Kidney epithelial cell (primary cell): ENCODE measurements at regions not wholly inside any gene's neighbourhood (a gene's known extent, or its start where the extent isn't known, plus 50 kb on each side); places are given as distances from the start of the nearest gene placed in this dataset.

Experiments
- DNase-seq: peaks from one replicate; pipeline ENCODE4 v3.0.0-alpha.2; 2010; ENCODE audit warnings: low read depth
- H3K27me3 ChIP-seq: 2 replicates; pipeline ENCODE4 v1.6.0; 2011; ENCODE audit warnings: low read length; ENCODE audit not compliant: control insufficient read depth, insufficient read depth
- H3K36me3 ChIP-seq: 2 replicates; pipeline ENCODE4 v1.5.1; 2011; ENCODE audit warnings: low read length; ENCODE audit not compliant: control insufficient read depth, insufficient read depth
- H3K4me3 ChIP-seq: 2 replicates; pipeline ENCODE4 v1.5.1; 2011; ENCODE audit warnings: low read depth, mild to moderate bottlenecking, control low read depth, low read length
- TF ChIP-seq, protein P1 (sequence below): IDR thresholded peaks from 2 replicates; pipeline ENCODE4 v1.5.1; 2011; ENCODE audit warnings: mild to moderate bottlenecking, moderate library complexity, low read length, control low read depth, inconsistent platforms; ENCODE audit not compliant: insufficient read depth, poor library complexity, severe bottlenecking

DNA sequence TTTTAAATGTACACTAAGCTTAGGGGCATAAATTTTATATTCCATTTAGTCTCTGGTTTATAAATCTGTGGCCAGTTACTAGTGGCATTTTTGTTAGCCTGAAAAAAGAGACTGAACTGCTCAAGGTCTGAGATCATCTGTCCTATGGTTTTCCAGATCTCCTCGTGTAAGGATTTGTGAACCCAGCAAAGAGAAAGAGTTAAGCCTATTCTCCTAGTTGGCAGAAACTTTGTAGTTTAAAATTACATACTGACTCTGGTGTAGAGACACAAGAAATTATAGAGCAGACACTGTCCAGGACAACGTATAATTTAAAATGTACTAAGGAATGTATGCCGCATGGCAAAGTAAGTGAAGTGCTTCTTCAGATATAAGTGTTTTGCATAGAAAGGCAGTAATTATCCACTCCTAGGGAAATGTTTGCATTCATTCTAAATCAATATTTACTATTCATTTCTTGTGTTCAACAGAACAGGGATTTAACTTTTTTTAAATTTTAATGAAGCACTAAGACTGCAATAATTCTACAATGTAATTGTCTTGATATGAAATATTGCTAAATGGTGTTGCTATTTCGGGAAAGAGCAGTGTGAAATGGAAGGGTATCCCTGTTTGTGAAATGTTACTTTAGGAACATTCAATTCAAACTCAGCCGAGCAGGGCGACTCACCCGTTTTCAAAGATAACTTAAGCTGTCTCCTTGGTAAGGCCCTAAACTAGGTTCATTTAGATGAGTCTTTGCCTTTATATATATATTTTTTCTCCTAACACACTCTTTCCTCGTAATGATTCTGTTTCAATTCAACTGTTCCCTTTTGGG, 508.4 kb upstream of the ZEB2 start:
- H3K36me3 ChIP-seq, result no peaks in the 10 kb centered on the region
- no peak for DNase-seq
- H3K4me3 ChIP-seq, result no peak overlapping the region
- H3K27me3 ChIP-seq, result no peaks in the 10 kb centered on the region
- TF ChIP-seq, protein P1, sequence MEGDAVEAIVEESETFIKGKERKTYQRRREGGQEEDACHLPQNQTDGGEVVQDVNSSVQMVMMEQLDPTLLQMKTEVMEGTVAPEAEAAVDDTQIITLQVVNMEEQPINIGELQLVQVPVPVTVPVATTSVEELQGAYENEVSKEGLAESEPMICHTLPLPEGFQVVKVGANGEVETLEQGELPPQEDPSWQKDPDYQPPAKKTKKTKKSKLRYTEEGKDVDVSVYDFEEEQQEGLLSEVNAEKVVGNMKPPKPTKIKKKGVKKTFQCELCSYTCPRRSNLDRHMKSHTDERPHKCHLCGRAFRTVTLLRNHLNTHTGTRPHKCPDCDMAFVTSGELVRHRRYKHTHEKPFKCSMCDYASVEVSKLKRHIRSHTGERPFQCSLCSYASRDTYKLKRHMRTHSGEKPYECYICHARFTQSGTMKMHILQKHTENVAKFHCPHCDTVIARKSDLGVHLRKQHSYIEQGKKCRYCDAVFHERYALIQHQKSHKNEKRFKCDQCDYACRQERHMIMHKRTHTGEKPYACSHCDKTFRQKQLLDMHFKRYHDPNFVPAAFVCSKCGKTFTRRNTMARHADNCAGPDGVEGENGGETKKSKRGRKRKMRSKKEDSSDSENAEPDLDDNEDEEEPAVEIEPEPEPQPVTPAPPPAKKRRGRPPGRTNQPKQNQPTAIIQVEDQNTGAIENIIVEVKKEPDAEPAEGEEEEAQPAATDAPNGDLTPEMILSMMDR, result no peak

DNA sequence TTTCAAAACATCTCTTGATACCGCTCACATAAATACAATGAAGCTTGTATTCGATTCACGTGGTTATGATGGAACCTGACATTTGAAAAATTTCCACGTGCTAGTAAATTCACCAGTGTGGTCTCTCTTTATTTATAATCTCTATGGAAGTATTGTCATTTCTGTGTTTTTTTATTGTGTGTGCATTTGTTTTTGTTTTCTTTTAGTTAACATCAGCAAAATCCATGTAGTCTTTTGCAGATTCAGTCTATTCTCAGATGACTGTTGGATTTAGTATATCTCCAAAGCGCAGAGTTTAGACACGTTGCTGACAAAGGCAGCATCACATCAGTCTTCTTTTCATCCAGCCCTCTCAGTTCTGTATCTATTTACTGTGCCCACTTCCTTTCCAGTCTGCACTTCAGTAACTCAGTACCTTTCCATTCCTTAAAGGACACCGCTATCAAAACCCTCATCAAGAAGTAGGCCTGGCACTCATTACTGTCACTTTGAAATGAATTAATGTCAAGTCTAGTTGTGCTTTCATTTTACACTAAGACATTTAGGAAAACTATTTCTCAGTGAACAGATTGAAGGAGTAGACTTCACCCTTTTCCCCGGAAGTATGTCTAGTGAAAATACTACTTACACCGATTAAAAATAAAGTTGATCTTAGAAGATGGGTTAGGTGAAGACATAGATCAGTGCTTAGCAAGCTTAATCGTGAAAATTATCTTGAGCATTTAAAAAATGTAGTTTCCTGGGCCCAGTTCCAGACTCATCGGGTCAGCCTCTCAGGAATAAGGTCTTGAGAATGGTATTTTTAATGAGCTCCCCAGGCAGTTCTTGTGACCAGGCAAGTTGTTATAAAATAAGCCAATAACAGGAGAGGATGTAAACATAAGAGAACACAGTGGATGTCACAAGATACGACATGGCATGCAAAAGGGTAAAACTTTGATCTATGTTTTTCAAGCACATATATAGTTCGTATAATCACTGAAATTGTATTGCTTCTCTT, 506.8 kb upstream of the ZEB2 start:
- Histone ChIP-seq H3K27me3 (no peaks in the 10 kb centered on the region), H3K36me3 (no peaks in the 10 kb centered on the region), H3K4me3 (no peak overlapping the region)
- TF ChIP-seq, protein P1, result no peak
- DNase-seq, result no peak

DNA sequence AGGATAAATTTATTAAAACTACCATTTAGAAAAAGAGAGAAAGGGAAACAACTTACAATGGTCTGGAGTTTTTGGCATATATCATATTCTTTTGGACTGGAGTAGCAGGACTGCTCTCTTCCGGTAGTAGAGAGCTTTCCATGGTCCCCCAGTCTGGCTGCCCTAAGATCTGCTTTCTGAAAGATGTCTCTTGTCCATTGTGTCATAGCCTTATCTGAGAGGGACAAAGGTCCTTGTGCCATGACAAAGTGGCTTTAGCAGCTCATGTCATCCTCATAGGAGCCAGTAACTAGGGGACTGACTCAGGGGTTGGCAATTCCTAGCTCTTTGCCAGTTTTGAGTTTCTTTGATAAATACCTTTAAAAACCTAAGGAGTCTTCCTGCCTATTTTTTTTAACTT, 505.5 kb upstream of the ZEB2 start:
- H3K27me3 ChIP-seq, result no peaks in the 10 kb centered on the region
- TF ChIP-seq, protein P1, result no peak

DNA sequence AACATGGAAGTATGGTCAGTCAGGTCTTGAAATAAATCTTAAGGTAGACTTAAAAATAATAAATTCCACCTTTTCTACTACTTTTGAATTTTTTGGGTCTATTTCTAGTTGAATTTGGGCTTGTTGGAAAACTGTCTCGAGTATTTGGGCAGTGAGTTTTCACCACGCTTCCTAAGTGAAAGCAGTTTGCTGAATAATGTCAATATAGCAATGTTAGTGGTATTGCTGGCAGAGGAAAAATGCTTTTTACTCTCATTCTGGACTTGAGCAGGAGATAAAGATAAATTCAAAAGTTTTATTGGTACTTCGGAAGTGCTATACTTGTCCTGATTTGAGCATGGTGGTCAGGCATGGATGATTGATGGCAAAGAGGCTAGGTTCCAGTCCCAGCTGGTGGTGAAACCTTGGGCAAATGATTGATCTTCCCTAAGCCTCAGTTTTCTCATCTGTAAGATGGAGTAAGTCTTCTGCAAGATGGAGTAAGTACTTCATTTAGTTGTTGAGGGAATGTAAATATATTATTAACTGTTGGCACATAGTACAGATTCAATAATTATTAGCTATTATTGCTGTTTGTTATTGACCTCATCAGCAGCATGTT, 503.5 kb upstream of the ZEB2 start:
- Histone ChIP-seq H3K36me3 (no peaks in the 10 kb centered on the region), H3K27me3 (no peaks in the 10 kb centered on the region), H3K4me3 (no peak overlapping the region)
- no peak for DNase-seq
- TF ChIP-seq, protein P1, result no peak

More for the DNA sequence above, 505.5 kb upstream of the ZEB2 start:
- Histone ChIP-seq H3K4me3 (no peak overlapping the region), H3K36me3 (no peaks in the 10 kb centered on the region)
- no peak for DNase-seq

DNA sequence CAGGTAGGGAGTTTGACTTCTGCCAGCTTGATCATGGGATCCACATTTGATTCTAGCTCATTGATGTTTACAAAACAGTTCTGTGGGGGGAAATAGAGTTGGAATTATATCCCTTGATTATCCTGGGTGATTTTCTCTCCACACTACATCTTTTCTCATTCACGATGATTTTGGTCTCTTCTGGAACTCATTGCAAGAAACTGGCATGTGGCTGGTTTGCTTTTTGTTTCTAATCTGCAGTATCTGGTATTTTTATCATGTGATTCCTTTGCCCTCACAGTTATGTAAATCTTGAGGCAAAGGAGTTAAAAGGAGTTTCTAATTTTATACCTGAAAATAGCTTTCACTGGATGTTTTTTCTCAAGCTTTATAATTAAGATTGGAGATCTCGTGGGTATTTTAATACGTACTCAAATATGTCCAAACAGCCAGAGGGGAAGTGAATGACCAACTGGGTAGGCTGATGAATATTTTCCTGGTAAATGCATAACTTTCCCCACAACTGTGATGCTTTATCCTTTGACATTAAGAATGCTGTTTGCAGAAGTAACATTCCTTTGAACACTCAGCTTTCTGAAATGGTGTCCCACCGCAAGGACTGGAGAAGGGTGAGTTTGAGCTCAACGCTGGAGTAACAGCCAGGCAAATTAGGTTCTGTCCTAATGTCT, 502.9 kb upstream of the ZEB2 start:
- Histone ChIP-seq H3K36me3 (no peaks in the 10 kb centered on the region), H3K27me3 (no peaks in the 10 kb centered on the region), H3K4me3 (no peak overlapping the region)
- TF ChIP-seq, protein P1, result no peak
- DNase-seq, result peak; percentile 57
